GM19240 (cell line): ENCODE measurements at regions not wholly inside any gene's neighbourhood (a gene's known extent, or its start where the extent isn't known, plus 50 kb on each side); places are given as distances from the start of the nearest gene placed in this dataset.

Source experiments
- DNase-seq: peaks from one replicate; pipeline ENCODE4 v3.0.0; 2011; ENCODE audit warnings: low spot score; ENCODE audit not compliant: insufficient read length

DNA sequence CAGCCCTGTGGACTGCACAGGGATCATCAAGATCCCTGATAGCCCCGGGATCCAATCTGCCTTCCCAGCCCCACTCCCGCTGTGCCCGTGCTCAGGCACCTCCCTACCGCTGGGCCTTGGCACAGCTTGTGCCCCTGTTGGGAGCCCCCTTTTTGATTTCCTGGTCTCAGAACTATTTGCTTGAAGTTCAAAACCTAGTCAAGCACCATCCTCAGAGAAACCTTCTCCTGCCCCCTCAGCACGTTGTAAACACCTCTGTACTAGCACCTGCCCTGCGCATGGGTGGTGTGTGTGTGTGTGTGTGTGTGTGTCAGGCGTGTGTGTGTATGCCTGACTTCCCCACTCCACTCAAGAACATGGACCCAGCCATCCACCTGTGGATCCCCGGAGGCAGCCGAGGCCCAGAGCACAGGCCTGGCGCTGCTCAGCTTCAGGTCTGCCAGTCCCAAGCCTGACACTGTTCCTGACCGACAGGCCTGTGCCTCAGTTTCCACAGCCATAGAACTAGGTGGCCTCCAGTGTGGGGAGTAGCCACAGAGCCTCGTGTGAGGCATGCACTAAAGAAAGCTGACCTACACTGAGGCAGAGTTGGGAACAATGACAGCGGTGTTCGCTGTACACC is 65.5 kb downstream of the ADRA2C start:
- no peak for DNase-seq

DNA sequence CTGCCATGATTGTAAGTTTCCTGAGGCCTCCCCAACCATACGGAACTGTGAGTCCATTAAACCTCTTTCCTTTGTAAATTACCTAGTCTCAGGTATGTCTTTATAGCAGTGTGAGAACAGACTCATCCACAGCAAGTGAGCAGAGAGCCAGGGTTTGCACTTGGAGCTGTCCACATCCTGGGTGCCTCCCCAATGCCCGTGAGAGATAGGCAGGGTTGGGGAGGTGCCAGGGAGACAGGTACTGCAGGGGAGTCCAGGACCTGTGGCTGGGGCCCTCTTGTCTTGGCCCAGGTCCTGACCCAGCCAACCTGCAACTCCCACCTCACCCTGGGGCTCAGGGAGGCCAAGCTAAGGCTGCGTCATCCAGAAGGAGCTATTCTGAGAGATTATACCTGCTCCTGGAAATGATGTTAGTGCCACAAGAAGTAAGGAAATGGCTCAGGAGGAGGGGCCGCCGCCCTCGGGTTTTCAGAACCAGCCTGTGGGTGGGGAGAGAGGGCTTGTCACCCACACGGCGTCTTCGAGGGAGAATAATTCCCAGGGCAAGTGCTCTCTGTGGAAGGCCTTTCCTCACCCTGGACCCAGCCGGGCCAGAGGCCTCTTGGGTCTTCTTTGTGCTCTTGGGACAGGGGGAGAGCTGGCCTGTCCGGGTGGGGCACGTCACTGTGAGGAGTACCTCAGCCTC is 66.5 kb downstream of the ADRA2C start:
- no peak for DNase-seq

DNA sequence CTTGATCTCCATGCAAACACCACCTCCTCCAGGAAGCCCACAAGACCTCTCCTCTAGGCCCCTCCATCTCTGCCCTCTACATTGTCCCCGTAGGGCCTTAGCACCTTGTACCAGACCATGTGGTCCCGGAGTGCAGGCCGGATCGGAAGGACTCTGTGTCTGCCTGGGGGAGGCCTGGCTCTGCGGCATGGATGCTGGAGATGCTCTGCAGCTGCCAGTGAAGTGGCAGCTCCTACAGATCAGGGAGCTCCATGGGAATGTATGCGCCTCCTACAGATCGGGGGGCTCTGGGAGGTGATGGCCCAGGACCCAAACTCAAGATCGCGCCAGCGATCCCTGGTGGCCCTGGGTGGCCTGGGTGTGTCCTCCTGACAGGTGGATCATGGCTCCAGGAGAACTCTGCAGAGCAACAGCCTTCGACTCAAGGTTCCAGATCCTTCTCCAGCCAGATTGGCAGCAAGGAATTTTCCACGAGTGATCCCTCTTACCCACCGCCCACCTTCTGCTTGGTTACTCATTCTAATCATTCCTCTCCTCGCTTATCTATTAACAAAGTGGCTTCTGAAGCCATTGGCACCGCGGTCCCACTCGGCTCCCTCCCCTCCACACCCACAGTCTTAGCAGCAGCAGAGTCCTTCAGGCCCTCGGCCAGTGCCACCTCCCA is 67.3 kb downstream of the ADRA2C start:
- DNase-seq, result no peak

DNA sequence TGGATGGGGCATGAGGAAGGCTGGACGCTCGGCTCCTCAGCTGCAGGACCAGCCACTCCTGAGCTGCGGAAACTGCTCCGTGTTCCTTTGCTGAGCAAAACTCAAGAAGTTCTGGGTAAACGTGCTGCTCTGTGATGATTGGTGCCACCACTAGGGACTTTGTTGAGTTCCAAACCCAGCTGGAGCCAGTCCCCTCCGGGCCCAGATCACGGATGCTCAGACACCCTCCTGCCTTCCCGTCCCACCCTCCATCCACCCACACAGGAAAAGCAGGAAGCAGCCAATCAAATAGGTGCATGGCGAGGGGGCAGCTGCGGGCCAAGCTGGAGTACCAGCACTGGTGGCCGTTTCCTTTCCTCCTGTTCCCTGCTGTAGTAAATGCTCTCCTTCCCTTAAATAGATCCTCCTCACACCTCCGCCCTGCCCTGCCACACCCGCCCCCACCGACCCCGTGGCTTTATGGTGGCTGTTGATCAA is 68.0 kb downstream of the ADRA2C start:
- no peak for DNase-seq

DNA sequence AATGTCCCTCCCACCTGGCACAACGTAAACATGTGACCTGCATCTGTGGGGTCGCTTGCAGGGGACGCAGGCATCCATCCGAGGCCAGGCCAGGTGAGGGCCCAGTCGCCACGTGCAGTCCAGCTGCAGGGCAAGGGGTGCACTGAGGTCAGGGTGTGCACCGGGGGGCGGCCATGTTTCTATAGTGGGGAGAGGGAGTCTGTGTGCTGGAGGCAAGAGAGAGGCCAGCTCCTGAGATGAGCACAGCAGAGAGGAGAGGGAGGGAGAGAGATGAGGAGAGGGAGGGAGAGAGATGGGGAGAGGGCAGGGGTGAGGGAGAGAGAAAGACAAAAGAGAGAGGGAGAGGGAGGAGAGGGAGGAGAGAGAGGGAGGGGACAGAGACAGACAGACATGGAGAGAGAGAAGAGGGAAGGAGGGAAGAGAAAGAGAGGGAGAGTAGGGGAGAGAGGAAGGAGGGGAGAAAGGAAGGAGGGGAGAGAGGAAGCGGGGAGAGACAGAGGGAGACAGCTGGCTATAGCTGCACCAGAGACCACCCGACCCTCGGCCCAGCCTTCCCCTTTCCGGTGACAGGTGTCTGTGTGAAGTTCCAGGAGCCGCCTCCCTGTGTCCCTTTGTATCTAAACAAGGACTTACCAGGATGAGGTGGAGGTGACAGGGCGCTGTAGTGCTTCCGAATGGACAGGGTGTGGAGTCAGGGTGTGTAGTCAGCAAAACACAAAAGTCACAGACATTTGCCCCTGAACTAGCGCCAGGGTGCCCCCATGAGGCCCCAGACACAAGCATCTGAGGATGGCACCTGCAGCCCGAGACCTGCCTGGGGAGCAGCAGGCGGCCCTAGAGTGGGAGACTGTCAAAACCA is 68.7 kb downstream of the ADRA2C start:
- DNase-seq, result no peak

DNA sequence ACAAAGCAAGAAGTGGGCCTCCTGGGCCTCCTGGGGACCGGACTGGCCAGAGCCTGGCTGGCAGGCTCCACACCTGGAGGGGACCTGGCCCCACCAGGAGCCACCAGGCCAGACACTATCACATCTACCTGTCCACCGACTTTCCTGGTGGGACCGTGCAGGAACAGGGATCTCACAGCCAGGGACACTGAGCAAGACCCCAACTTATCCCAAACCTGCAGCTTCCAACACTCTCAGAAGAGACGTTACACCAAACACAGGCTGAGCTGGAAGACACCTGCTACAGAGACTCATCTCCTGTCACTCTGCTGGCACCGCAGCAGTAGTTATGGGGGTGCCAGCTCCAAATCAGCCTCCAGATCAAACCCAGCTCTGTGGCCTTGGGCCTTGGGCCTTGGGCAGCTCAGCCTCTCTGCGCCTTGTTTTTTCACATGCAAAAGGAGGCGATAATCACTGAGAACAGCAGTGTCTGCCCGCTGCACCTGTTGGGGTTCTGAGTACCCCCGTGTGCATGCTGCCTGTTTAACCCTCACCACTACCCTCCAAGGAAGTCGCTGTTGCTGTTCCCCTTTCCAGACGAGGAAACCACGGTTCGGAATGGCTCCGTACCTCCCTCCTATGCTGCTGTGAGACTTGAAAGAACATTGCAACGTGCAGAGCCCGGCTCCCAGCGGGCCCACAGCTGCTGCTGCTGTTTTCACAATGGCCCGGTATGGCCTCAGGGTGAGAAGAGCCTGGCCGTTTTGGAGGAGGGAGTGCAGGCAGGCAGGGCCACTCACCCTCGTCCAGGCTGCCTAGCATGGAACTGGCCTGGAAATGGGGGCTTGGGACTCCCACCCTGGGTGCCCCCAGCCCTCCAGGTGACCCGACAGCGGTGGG is 69.6 kb downstream of the ADRA2C start:
- no peak for DNase-seq

DNA sequence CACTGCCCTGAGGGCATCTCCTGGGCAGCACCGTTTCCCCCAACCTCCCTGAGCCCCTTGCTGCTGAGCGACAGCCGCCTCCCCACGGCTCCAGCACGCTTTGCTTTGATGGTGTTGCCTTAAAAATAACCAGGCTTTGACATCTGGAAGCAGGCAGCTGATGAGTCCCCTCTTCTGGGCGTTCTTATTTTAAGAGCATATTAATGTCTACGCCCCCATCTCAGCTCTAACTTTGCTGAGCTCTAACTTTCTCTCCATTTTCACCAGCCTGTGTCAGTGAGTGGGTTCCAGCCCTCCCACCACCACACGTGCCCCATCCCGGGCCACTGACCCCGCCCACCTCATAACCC is 70.2 kb downstream of the ADRA2C start:
- DNase-seq, result no peak

DNA sequence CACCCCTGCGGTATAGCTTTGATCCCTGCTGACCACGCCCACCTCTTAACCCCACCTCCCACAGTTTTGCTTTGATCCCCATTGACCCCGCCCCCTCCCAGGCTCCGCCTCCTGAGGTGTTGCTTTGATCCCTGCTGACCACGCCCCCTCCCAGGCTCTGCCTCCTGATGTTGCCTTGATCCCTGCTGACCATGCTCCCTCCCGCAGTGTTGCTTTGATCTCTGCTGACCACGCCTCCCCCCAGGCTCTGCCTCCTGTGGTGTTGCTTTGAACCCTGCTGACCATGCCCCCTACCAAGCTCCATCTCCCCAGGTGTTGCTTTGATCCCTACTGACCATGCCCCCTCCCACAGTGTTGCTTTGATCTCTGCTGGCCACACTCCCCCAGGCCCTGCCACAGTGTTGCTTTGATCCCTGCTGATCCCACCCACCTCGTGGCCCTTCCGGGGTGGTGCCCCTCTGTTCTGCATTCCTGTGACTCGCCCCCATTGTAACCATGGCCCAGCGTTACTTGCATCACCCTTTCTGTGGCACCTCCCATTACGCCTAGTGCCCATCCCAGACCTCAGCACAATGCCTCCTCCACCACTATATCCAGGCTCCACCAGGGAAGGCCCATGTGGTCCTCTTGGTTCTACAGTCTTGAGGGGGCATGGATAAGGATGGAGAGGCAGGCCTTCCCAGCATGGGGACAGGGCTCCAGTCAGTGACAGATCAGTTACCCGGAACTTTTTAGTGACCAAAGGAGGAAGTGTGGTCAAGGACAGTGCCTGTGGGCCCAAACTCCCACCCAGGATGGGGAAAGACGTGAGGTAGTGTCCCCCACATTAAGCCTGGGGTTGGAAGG is 70.8 kb downstream of the ADRA2C start:
- DNase-seq, result no peak

DNA sequence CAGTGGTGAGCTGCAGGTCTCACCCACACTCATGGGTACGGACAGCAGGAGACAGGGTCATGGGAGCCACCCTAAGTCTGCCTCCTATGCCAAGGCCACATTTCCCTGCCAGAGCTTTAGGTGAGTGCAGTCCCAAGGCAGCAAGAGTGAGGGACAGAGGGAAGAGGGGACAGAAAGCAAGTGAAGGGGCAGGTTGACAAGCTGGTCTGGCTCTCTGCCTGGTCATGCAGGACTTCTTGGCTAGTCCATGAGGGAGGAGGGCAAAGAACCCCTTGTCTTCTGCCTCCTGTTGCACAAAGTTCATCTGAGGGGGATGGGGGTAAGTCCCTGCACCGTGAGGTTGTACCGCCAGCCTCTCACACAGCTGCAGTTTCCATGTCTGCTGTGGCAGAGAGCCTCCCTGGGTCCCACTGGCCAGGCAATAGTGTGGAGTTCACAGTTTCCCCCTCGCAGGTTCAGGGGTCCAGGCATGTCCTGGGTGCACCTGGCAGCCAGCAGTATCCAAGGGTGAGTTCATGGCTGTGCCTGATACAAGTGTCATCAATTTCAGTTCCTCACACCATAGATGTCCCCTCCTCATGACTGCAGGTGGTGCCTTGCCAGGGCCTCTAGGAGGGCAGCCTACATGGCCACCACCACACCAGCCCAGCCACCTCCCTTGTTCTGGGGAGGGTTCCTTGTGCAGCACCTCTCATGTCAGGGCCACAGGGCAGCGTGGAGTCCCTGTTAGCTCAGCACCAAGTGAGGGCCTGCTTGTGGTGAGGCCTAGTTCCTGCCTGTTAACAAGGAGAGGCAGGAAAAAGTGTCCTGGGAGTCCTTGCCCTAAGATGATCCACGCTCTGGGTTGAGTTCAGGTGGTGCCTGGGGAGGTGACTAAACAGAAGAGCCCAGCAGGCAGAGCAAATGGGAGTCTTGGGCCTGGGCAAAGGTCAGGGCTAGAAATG is 72.5 kb downstream of the ADRA2C start:
- no peak for DNase-seq

DNA sequence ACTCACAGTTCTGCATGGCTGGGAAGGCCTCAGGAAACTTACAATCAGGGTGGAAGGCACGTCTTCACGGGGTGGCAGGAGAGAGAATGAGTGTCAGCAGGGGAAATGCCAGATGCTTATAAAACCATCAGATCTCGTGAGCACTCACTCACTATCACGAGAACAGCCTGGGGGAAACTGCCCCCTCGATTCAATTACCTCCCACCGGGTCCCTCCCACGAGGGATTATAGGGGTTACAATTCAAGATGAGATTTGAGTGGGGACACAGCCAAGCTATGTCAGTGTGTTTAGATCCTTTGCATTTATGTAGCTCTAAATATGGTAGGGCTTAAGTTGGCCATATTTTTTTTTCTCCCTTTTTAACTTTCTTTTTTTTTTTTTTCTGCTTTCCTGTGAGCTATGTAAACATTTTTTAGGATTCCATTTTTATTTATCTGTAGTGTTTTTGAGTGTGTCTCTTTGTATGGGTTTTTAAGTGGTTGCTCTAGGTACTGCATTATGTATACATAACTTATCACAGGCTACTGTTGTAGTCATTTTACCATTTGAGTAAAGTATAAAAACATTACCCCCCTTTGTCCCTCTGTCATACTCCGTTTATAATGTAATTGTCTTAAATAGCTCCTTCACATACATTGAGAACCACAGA is 79.0 kb downstream of the ADRA2C start:
- DNase-seq, result no peak

DNA sequence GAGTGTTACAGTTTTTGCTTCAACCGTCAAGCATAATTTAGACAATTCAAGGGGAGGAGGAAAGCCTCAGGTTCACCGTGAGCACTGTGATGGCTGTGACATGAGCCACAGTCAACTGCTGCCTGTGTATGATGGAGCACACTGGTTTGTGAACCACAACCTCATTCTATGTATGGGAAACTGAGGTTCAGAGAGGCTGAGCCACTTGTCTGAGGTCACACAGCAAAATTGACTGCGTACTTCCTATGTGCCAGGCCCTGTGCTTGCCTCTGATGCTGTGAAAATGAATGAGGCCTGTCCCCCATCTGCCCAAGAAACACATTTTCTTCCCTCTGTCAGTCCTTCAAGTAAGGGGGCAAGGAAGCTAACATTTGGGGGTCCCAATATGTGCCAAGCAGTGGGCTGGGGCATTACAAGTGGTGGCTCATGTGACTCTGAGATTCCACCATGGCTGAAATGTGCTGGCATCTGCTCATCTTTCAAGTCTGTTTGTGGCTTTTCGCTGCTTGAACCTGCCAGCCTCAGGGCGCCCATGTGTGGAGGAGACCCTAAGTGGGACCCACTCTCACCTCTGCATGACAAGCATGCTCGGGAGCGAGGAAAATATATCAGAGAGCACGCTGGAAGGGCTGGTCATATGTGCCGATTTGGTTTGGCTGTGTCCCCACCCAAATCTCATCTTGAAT is 79.7 kb downstream of the ADRA2C start:
- no peak for DNase-seq

DNA sequence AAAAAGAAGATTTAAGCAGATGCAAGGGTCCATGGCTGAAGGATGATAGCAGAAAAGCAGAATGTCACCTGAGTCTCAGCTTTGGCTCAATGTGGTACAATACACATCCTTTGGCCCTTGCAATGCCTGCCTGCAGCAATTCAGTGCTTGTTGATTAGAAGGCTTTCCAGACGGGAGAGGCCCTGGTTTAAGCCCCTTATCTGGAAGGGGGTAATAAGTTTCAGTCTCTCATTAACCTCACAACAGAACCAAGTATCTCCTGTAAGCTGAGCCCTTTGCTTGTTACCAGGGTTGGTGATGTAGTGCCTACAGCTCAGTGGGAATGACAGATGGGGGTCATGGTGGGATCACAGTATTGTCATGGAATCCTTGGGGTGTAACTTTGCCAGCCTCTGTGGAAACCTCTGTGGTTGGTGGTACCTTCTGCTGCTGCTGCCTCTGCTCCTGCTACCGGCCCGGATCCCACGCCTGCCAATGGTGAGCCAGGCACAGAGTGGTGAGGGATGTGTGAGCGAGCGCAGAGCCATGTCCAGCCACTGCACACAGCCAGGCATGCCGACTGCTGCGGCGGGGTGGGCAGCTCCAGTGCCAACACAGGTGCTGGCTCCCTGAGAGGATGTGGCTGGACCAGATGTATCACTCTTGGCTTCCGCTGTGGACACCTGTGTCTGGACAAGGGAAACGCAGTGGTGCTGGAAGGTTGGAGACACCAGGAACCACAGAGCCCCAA is 81.2 kb downstream of the ADRA2C start:
- DNase-seq, result no peak

DNA sequence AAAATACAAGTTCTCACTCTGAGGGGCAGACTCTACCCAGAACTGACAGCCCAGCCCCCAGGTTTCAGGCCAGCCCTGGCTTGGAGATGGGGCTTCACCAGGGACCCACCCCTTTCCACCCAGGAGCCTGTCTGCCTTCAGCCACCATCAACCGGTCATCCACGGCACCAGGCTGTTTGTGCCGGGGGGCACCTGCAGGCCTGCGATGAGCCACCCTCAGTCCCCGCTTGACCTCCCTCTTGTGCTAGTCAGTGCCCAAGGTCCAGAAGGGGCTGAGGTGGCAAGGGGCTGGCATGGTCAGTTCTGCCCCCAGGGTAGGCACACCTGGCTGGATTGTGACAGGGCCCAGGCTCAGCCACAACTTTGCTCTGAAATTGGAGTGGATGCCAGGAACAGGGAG is 82.1 kb downstream of the ADRA2C start:
- no peak for DNase-seq

DNA sequence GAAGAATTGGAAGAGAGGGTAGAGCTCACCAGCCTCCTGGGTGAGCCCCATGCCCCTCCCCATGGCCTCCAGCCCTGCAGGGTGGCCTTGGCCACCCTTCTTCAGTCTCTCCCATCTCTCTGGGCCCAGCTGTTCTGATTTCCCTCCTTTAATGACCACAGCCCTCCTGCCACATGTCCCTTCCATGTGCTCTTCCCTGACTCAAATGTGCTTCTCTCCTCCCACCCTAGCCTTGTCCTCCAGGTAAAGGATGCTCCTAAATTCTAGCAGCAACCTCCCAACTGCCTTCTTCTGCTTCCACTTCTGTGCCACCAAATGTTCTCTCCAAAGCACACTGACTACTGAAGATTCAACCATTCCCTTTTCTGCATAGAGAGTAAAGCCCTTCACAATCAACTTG is 83.0 kb downstream of the ADRA2C start:
- no peak for DNase-seq

DNA sequence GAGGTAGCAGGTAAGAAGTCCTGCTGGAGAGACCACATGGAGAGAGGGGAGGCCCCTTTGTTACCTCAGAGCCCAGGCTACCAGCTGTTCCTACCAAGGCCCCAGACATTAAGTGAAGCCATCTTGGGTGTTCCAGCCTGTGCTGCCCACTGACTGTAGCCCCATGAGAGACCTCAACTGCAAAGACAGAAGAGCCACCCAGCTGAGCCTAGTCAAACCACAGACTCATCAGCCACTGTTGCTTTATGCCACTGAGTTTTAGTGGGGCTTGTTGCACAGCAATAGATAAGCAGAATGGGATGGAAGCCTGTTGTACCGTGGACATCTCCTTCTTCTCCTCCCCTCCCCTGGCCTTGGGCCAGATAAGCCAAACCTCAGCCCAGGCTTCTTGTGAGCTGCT is 83.9 kb downstream of the ADRA2C start:
- no peak for DNase-seq

DNA sequence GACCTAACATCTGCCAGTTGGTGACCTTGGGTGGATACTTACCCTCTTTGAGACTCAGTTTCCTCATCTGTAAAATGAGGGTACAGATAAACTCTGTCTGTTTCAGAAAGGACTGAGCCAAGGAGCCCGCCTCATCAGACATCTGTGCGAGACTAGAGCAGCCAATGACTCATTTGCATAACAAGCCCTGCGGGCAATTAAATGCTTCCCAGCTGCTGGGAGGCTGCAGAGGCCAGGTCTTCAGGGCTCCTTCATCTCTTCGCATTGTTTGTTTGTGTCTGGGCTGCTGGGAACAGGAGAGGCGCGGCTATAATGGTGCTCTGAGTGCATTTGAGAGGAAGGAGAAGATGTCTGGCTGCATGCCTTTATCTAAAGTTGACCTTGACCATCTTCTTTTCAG is 85.0 kb downstream of the ADRA2C start:
- no peak for DNase-seq

DNA sequence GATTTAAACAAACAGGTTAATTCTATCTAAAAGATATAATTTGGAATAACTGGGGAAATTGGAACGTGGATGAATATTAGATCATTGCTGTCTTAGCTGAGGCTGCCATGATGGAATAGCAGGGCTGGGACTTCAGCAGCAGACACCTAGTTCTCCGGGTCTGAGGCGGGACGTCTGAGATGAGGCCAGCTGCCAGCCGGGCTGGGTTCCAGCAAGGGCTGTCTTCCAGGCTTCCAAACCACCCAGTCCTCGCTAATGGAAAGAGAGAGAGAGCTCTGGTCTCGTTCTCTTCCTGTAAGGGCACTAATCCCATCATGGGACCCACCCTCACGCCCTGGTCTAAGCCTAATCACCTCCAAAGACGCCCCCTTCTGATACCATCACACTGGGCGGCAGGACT is 85.7 kb downstream of the ADRA2C start:
- no peak for DNase-seq
